Fibroblast of skin of scalp (primary cell): ENCODE measurements at regions not wholly inside any gene's neighbourhood (a gene's known extent, or its start where the extent isn't known, plus 50 kb on each side); places are given as distances from the start of the nearest gene placed in this dataset.

ENCODE experiments used
- DNase-seq: peaks from one replicate; pipeline ENCODE4 v3.0.0-alpha.2; 2013

GRCh38 chr15:62445244-62445643 is 280.2 kb upstream of the C2CD4B start:
- no peak for DNase-seq

GRCh38 chr15:62446984-62447383 is 281.9 kb upstream of the C2CD4B start:
- DNase-seq = no peak

- no peak for DNase-seq
These were observed 282.7 kb upstream of the C2CD4B start for GRCh38 chr15:62447742-62448141.

GRCh38 chr15:62449638-62450037 is 284.6 kb upstream of the C2CD4B start:
- DNase-seq = no peak

- DNase-seq = no peak
These were observed 285.0 kb upstream of the C2CD4B start for GRCh38 chr15:62450061-62450460.

GRCh38 chr15:62452026-62452425 is 286.9 kb upstream of the C2CD4B start:
- no peak for DNase-seq

DNA sequence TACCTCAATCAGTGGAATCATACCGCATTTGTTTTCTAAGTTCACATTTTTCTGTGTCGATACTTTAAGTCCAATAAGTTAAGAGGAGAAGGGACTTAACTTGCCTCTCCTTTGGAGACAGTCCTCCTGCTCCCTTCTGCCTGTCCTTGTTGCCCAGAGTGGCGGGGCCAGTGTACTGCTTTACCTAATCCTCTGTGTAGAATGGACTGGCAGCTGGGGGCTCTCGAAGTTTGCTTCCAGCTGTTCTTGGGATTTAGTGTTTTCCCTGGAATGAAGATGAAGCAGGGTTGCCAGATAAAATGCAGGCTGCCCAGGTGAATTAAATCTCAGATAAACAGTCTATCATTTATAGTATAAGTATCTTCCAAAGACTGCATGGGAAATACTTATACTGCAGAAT is 287.6 kb upstream of the C2CD4B start:
- no peak for DNase-seq

DNA sequence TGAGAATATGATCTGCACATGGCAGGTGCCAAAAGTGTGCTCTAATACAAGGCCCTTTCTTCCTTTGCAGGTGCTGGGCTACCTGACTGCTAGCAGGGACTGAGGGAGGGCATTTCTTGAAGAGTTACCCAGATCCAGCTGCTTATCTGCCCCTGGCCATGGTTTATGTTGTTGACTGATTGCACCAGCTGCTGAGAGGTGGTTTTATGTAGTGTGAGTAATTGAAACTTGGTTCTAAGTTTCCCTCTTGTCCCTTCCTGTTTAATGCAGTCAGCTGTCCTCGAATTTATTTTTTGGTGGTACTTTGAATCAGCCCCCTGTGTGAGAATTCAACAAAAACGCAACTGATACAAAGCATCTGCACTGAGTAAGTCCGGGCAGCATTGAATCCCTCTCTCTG is 288.3 kb upstream of the C2CD4B start:
- DNase-seq = no peak

GRCh38 chr15:62453981-62454380 is 288.9 kb upstream of the C2CD4B start:
- peak; percentile 65 for DNase-seq

DNA sequence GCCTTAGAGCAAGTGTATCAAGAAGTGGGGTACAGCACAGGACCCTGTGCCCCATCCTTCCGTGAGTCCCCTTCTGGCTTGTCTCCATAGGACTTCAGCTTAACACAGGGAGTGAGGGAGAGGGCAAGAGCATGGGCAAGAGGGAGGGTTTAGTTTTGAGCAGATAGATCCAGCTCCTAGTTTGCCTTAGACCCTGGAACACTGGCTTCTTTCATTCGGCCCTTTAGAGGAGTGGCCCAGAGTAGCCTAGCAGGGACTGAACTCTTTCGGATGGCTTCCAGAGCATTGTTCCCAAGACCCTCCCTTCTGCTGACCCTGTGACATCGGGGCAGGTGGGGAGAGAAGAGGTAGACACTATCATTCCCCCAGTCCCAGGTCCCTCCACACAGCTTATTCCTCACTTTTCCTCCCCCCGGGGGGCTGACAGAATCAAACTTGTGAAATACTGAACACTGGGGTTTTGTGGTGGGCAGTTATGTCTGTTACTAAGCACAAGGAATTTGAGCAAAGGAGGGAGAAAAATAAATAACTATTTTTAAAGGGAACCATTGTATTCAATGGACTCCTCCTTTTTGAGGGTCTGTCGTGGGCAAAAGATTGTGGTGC is 289.6 kb upstream of the C2CD4B start:
- DNase-seq = peak; percentile 69

DNA sequence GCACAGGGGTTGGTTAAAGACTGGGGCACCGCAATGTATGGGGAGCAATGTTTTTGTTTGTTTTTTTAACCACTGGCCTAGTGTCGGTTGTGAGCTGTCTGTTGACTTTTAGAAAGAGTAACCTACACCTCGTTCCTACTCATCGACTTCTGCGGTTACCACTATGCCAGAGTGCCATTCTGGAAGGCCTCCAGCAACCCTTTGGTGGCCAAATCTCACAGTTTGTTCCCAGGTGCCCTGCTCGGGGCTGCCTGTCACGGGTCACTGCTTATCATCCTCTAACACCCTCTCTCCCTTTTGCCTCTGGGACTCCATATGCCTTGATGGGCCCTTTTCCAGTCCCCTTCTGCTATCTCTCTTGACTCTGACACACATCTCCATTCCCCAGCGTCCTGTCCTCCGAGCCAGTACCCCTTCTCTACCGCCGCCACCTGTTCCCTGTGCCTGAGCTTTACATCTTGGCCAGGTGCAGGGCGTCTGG is 290.4 kb upstream of the C2CD4B start:
- DNase-seq = no peak

GRCh38 chr15:62456011-62456920 is 291.2 kb upstream of the C2CD4B start:
- peak; percentile 46 for DNase-seq

- DNase-seq = no peak
These were observed 292.0 kb upstream of the C2CD4B start for GRCh38 chr15:62457100-62457499.

DNA sequence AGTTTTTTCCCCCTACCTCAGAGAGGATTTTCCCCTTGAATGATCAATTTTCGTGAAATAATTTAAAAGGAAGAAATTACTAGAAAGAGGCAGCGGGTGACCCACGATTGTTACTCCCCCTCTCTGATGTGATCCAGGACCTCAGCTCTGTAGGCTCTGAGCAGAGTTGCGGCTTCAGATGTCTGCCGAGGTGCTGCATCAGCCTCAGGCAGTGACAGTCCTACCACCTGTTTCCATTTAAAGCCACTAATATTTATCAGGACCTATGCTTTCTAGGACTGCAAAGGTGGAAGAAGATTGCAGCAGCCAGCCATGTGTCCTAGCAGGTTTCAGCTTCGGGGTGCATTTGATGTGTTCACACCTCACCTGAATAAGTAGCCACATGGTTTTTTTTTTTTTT is 294.8 kb upstream of the C2CD4B start:
- DNase-seq = no peak

DNA sequence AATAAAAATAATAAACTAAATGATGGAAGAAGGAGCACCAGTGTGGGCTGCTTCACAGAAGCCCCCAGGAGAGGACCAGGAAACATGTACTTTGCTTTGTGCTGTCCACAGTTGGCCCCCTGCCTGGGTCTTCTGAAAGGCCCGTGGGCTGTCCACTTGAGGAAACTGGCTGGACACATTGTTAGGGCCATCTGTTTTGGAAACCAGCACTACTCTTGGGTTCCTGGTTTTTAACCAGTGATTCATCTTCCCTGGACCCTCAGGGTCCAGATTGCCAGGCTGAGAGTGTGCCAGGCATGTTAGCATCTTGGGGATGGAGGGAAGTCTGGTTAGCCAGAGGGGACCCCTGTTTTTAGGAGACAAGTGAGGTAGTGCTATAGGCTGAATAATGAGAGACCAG is 297.2 kb upstream of the C2CD4B start:
- DNase-seq = no peak

- DNase-seq = peak; percentile 61
These were observed 297.6 kb upstream of the C2CD4B start for GRCh38 chr15:62462721-62463120.

DNA sequence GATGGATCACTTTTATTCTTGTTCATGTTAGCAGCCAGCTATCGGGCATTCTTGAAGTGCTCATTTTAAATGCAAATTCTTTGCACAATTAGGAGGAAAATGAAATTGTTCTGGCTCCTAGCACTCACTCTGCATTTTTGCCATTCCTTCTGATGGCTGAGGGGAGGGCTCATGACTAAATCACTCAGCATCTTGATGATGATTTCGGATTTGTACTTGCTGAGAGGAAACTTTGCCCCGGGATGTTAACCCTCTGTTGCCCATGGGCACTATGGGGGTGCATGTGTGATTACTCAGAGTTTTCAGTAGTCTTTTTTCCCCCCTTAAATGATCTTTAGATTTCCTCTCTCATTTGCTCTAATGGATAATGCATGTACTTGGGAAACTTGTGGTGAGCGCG is 299.6 kb upstream of the C2CD4B start:
- peak; percentile 90 for DNase-seq

DNA sequence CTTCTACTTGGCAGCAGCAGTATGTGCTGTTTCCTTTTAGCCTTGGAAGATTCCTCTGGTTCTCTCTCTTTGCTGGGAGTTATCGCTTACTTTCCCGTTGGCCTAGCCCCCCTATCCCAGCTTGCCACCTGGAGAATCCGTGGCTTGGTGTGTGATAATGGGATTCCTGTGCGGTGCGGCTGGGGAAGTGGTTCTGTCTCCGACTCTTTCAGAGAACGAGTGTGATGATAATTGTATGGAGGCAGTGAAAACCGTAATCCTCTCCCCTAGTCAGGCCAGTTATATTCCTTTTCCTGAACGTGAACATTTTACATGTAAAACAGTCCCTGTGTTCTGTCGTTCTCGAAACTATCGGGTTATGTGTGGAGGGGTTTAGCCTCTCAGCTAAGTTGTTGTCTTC is 300.1 kb upstream of the C2CD4B start:
- DNase-seq = no peak

DNA sequence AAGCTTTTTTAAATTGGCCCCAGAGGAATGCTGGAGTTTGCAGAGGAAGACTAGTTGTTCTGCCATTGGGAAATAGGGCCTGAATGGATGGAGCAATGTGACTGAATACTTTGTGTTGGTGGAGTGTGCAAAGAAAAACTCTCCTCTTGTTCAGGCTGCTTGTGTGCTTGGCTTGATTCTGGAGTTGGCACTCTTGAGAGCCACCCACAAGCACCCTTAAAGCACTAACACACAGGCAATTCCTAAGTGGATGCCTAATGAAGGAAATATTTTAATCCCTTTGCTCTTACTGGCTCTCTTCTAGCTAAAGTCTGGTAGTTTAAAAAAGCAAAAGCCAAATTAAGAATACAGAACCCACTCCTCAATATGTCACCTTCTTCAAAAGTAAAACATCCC is 304.4 kb upstream of the C2CD4B start:
- DNase-seq = peak; percentile 65

DNA sequence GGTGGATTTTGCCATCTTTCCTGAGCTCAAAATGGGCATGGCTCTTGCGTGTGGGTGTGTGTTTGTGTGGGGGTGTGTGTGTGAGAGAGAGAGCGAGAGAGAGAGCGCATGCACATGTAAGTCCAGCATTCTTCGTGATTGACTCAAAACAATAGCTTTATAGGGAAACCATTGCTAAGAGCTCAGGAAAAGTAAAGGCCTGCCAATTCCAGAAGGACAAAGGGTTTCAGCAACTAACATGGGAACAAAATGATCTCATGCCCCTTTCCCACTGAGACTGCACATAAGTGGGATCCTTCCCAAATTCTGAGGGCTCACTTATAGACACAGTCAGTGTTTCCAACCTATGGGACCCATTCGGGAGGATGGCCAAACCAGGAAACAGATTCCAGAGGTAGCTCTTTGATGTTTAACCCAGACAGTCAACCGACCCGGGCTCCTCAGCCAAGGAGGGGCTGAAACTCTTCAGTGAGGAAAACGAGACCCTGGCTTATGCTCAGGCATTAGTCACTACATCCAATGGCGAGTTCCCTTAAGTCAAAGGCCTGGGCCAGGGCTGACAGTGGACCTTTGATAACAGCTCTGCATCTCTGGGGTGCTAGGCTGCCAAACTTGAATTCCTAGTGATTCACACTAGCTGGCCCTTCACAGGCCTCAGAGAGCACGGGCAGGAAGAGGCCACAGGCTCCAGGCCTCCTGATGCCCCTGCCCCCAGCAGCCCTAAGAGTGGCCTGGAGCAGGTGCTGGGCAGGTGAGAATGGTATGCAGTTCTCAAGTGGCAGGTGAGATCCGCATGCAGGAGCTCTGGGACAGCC is 305.0 kb upstream of the C2CD4B start:
- DNase-seq = peak; percentile 89

DNA sequence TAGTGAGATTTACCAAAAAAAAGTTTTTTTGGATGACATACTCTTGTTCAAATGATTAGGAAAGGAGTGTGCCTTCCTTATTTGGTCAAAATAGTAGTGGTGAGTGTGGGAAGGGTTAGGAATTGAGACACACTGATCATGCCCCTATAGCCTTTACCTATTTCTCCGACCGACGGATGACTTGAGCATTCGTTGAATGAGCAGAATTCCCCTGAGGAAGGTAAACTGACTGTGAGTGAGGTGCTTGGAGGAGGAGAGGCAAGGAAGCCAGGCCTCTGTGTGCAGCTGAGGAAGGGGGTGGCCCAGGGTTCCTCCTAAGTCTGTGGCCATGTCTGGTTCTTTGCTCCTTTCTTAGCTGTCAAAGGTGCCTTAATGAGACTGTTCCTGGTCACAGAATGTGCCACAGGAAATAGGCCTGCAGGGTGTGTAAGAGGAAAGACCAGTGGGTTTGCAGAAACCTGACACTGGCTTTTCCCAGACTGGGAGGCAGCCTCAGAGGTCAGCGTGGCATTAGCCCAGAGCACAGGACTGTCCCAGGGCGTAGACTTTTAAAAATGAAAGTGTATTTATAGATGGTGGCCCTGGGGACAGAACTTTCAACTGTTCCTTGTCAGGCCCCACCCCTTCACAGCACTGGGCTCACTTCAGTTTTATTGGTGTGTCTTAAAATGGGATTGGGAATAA is 307.7 kb upstream of the C2CD4B start:
- DNase-seq = no peak

DNA sequence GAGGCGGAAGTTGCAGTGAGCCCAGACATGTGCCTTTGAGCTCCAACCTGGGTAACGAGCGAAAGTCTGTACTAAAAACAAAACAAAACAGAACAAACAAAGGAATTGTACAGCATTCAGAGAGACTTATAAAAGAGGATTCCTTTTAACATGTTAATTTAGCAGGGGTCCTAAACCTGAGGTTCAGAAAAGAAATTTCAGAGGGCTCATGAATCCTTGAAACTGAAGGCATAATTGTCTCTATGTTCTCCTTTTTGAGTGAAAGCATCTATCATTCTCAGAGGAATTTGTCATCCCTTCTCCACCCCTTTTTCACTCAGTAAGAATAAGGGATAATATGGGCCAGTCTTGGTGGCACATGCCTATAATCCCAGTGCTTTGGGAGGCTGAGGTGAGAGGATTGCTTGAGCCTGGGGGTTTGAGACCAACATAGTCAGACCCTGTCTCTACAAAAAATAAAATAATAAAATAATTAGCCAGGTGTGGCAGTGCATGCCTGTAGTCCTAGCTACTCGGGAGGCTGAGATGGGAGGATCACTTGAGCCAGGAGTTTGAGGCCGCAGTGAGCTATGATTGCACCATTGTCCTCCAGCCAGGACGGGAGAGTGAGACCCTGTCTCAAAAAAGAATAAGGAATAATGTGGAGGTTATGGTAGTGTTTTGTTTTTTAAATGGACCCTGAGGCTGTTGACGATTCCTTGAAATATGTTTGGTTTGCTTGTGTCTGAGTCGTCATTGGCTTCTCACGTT is 309.1 kb upstream of the C2CD4B start:
- no peak for DNase-seq
